GM06990 (cell line): ENCODE measurements at regions not wholly inside any gene's neighbourhood (a gene's known extent, or its start where the extent isn't known, plus 50 kb on each side); places are given as distances from the start of the nearest gene placed in this dataset.

Experiments used
- DNase-seq: peaks from one replicate; pipeline ENCODE4 v3.0.0-alpha.2; 2011; ENCODE audit not compliant: insufficient read length; ENCODE audit errors: extremely low read depth
- H3K27me3 ChIP-seq: replicated peaks from 2 replicates; pipeline ENCODE4 v1.6.0; 2011; ENCODE audit warnings: low read length; ENCODE audit not compliant: control insufficient read depth, insufficient read depth
- H3K36me3 ChIP-seq: 2 replicates; pipeline ENCODE4 v1.5.1; 2011; ENCODE audit warnings: low read length; ENCODE audit not compliant: control insufficient read depth, insufficient read depth
- H3K4me3 ChIP-seq: replicated peaks from 2 replicates; pipeline ENCODE4 v1.5.1; 2011; ENCODE audit warnings: low read depth, mild to moderate bottlenecking, control low read depth, low read length
- CTCF ChIP-seq: IDR thresholded peaks from 2 replicates; pipeline ENCODE4 v1.5.1; 2011; ENCODE audit warnings: low read length, control low read depth, mild to moderate bottlenecking, inconsistent platforms; ENCODE audit not compliant: insufficient read depth, poor library complexity, severe bottlenecking

- Histone ChIP-seq H3K36me3 (no peaks in the 10 kb centered on the region), H3K27me3 (no peaks in the 10 kb centered on the region), H3K4me3 (no peak overlapping the region)
- no peak for DNase-seq
- no peak for TF ChIP-seq CTCF
Observed at GRCh38 chr2:185658750-185659149, 79.9 kb upstream of the FSIP2 start.

GRCh38 chr2:185663811-185664210, 74.8 kb upstream of the FSIP2 start:
- no peak overlapping the region for H3K4me3 ChIP-seq
- H3K27me3 ChIP-seq: no peaks in the 10 kb centered on the region
- no peak for TF ChIP-seq CTCF
- no peak for DNase-seq
- H3K36me3 ChIP-seq: no peaks in the 10 kb centered on the region

- H3K27me3 ChIP-seq: no peaks in the 10 kb centered on the region
- TF ChIP-seq CTCF: no peak
- DNase-seq: no peak
Observed at GRCh38 chr2:185664384-185664783, 74.2 kb upstream of the FSIP2 start.

GRCh38 chr2:185665251-185665814, 73.3 kb upstream of the FSIP2 start:
- no peak for DNase-seq
- H3K4me3 ChIP-seq: no peak overlapping the region
- TF ChIP-seq CTCF: no peak
- H3K27me3 ChIP-seq: no peaks in the 10 kb centered on the region
- no peaks in the 10 kb centered on the region for H3K36me3 ChIP-seq

More at GRCh38 chr2:185664384-185664783, 74.2 kb upstream of the FSIP2 start:
- Histone ChIP-seq H3K4me3 (no peak overlapping the region), H3K36me3 (no peaks in the 10 kb centered on the region)

- no peaks in the 10 kb centered on the region for H3K27me3 ChIP-seq
- no peak for DNase-seq
- H3K36me3 ChIP-seq: no peaks in the 10 kb centered on the region
- no peak overlapping the region for H3K4me3 ChIP-seq
- TF ChIP-seq CTCF: no peak
Observed at GRCh38 chr2:185667452-185667851, 71.2 kb upstream of the FSIP2 start.

GRCh38 chr2:185668710-185669109, 69.9 kb upstream of the FSIP2 start:
- Histone ChIP-seq H3K36me3 (no peaks in the 10 kb centered on the region), H3K27me3 (no peaks in the 10 kb centered on the region), H3K4me3 (no peak overlapping the region)
- no peak for TF ChIP-seq CTCF
- no peak for DNase-seq
